ENCODE measurements at regions not wholly inside any gene's neighbourhood (a gene's known extent, or its start where the extent isn't known, plus 50 kb on each side); places are given as distances from the start of the nearest gene placed in this dataset.

DNA sequence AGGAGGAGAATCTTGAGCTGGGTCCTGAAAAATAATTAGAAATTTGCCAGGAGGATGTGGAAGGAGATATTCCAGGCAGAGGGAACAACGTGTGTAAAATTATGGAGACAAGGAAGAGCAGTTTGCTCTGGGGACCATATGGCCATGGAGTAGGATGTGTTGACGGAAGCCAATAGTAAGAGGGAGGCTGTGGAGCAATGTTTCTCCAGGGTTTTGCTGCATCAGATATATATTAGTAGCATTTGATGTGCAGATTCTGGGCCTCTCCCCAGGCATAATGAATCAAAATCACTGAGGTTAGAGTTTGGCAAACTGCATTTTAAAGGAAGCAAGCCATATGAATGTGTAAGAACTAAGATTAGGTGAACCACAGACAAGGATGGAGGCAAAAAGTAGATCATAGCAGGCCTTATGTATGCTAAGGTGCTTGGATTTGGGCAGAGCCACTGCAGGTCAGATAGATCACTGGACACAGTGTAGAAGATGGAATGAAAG, 192.9 kb upstream of the IL12A start:
- H3K36me3 ChIP-seq (ENCODE audit: control insufficient read depth, insufficient read depth, low read length), result no peaks in the 10 kb centered on the region
- H3K79me2 ChIP-seq (ENCODE audit: control insufficient read depth, insufficient read depth, low read length), result no peaks in the 10 kb centered on the region
- CTCF ChIA-PET (ENCODE audit: low intra/inter-chr PET ratio), result no interaction called here
- no peaks in the 10 kb centered on the region for H3K9me1 ChIP-seq (ENCODE audit: control insufficient read depth, insufficient read depth, low read length)
- H3K9ac ChIP-seq (ENCODE audit: insufficient read depth in 1 of 2, low read depth in 2 of 2, low read length in 2 of 2), result no peak overlapping the region
- BruUV-seq (replicated peaks), result no TSS peak
- H2AFZ ChIP-seq (ENCODE audit: low read depth, low read length), result no peak overlapping the region
- ATAC-seq (no peak), DNase-seq (ENCODE audit: extremely low read depth in 1 of 4, low spot score in 3 of 4) (no peak), FAIRE-seq (no peak)
- in situ Hi-C loops (cut with MboI) (no loop called here), intact Hi-C loops (cut with micrococcal nuclease) (no loop called here)
- no peaks in the 10 kb centered on the region for H4K20me1 ChIP-seq (replicated peaks; ENCODE audit: control insufficient read depth, insufficient read depth, low read length)
- WGBS (ENCODE audit: insufficient coverage, low coverage, missing lambda C conversion rate), result 0% methylated on average over 2 of the region's 2 CpGs
- H3K9me3 ChIP-seq (replicated peaks; ENCODE audit: control insufficient read depth, insufficient read depth, low read depth, low read length), result no peaks in the 10 kb centered on the region
- H3K4me2 ChIP-seq (ENCODE audit: insufficient read depth, low read length), result no peak overlapping the region
- no peaks in the 10 kb centered on the region for H3K27me3 ChIP-seq (ENCODE audit: control insufficient read depth in 2 of 2, insufficient read depth in 2 of 2, low read length in 2 of 2)
- no peak overlapping the region for H3K4me3 ChIP-seq
- POLR2A ChIA-PET, result no interaction called here
- H3K27ac ChIP-seq (ENCODE audit: extremely low read depth, low read depth, low read length), result no peak overlapping the region
- TF ChIP-seq MLX (CRISPR knock-in tag; conservative IDR thresholded peaks at IDR 0.05) (no peak), ARID1B (IDR thresholded peaks at IDR 0.05) (no peak), MTA2 (IDR thresholded peaks at IDR 0.05; ENCODE audit: low read depth) (no peak), POLR2AphosphoS2 (IDR thresholded peaks at IDR 0.05; ENCODE audit: low read length) (no peak), SMAD2 (IDR thresholded peaks at IDR 0.05; ENCODE audit: low read depth, low read length) (no peak), SETDB1 (IDR thresholded peaks at IDR 0.05; ENCODE audit: low read length) (no peak), ZNF174 (CRISPR knock-in tag; IDR thresholded peaks at IDR 0.05) (no peak), TCF3 (CRISPR knock-in tag; IDR thresholded peaks at IDR 0.05) (no peak), MTA1 (IDR thresholded peaks at IDR 0.05; ENCODE audit: borderline replicate concordance) (no peak), RBM39 (optimal IDR thresholded peaks at IDR 0.05; ENCODE audit: low read depth, low read length) (no peak), ZSCAN32 (CRISPR knock-in tag; IDR thresholded peaks at IDR 0.05) (no peak), ETS2 (tag; IDR thresholded peaks at IDR 0.05; ENCODE audit: borderline replicate concordance, poor library complexity, severe bottlenecking) (no peak), TARDBP (IDR thresholded peaks at IDR 0.05) (no peak), ESRRA (IDR thresholded peaks at IDR 0.05; ENCODE audit: borderline replicate concordance, low read depth) (no peak), ZNF311 (CRISPR knock-in tag; IDR thresholded peaks at IDR 0.05) (no peak), RUNX1 (IDR thresholded peaks at IDR 0.05; ENCODE audit: low read depth) (no peak), POLR3A (IDR thresholded peaks at IDR 0.05; ENCODE audit: borderline replicate concordance, extremely low read depth, insufficient read depth, insufficient read length) (no peak), BRD9 (IDR thresholded peaks at IDR 0.05; ENCODE audit: low read depth, partially characterized antibody) (no peak), KAT8 (IDR thresholded peaks at IDR 0.05; ENCODE audit: low read depth) (no peak), KLF16 (IDR thresholded peaks at IDR 0.05) (no peak)
- H3K4me1 ChIP-seq (replicated peaks in 1 of 2; ENCODE audit: control insufficient read depth in 2 of 2, insufficient read depth in 2 of 2, low read length in 2 of 2), result no peaks in the 10 kb centered on the region
